Upper lobe of right lung (tissue), 1 donor: ENCODE measurements at regions not wholly inside any gene's neighbourhood (a gene's known extent, or its start where the extent isn't known, plus 50 kb on each side); places are given as distances from the start of the nearest gene placed in this dataset.
A peak's percentile ranks its signal among the peaks of the same experiment; 100 is the strongest.
"Not testable (repeated sequence)": the region's sequence is repeated elsewhere in the genome, so short reads cannot be mapped to it uniquely, and the experiment has no call there.

Experiments
- ATAC-seq: fragments of 200-7000 bp; cut with Tn5 transposase; one replicate; pipeline ENCODE4 v1.9.1; 2020; ENCODE audit warnings: mild to moderate bottlenecking, moderate library complexity
- DNase-seq: peaks from one replicate; pipeline ENCODE4 v3.0.0-alpha.2; 2020
- H3K27ac ChIP-seq: fragments of 200-600 bp; one replicate; pipeline ENCODE4 v1.8.0; 2022
- H3K27me3 ChIP-seq: fragments of 200-600 bp; one replicate; pipeline ENCODE4 v1.8.0; 2022; ENCODE audit warnings: mild to moderate bottlenecking
- H3K36me3 ChIP-seq: fragments of 200-600 bp; one replicate; pipeline ENCODE4 v1.8.0; 2022
- H3K4me1 ChIP-seq: fragments of 200-600 bp; one replicate; pipeline ENCODE4 v1.8.0; 2022
- H3K4me3 ChIP-seq: fragments of 200-600 bp; one replicate; pipeline ENCODE4 v1.8.0; 2022; ENCODE audit warnings: mild to moderate bottlenecking
- H3K9me3 ChIP-seq: fragments of 200-600 bp; one replicate; pipeline ENCODE4 v1.8.0; 2022
- CTCF ChIP-seq: fragments of 200-600 bp; IDR thresholded peaks from one replicate; pipeline ENCODE4 v1.8.0; 2022; ENCODE audit warnings: antibody characterized with exemption
- intact Hi-C: fragments of 100-400 bp; cut with DNase I; formaldehyde crosslinking; loops from one replicate; pipeline ENCODE4 v1.11.0; 2022
- donor health status: DM: no; HTN: yes; CAD: no; lungs with severe emphysema.

- ATAC-seq (peak; percentile 2), DNase-seq (no peak)
- intact Hi-C loops = no loop called here
- Histone ChIP-seq H3K27me3 (no peaks in the 10 kb centered on the region), H3K27ac (peak overlapping the region; percentile 42), H3K4me3 (no peak overlapping the region), H3K9me3 (no peaks in the 10 kb centered on the region), H3K4me1 (peaks cover 28% of the 10 kb centered on the region), H3K36me3 (no peaks in the 10 kb centered on the region)
- no peak for TF ChIP-seq CTCF
Observed at GRCh38 chr1:9442278-9442846, 96.9 kb upstream of the SLC25A33 start.

GRCh38 chr1:9442986-9443385, 96.3 kb upstream of the SLC25A33 start:
- Histone ChIP-seq H3K9me3 (no peaks in the 10 kb centered on the region), H3K4me3 (no peak overlapping the region), H3K4me1 (peaks cover 22% of the 10 kb centered on the region), H3K27me3 (no peaks in the 10 kb centered on the region), H3K27ac (peak overlapping the region; percentile 42), H3K36me3 (no peaks in the 10 kb centered on the region)
- intact Hi-C loops = no loop called here
- TF ChIP-seq CTCF = no peak
- DNase-seq (no peak), ATAC-seq (no peak)

- no peak for TF ChIP-seq CTCF
- H3K4me1 ChIP-seq = peaks cover 19% of the 10 kb centered on the region
- H3K27ac ChIP-seq = peak overlapping the region; percentile 42
- intact Hi-C loops = no loop called here
- ATAC-seq = peak; percentile 63
- no peak for DNase-seq
- no peaks in the 10 kb centered on the region for H3K27me3 ChIP-seq
- H3K36me3 ChIP-seq = no peaks in the 10 kb centered on the region
- H3K9me3 ChIP-seq = no peaks in the 10 kb centered on the region
- H3K4me3 ChIP-seq = no peak overlapping the region
Observed at GRCh38 chr1:9443913-9444445, 95.3 kb upstream of the SLC25A33 start.

- no peaks in the 10 kb centered on the region for H3K9me3 ChIP-seq
- ATAC-seq (no peak), DNase-seq (no peak)
- no peak overlapping the region for H3K4me3 ChIP-seq
- no peak for TF ChIP-seq CTCF
- no peaks in the 10 kb centered on the region for H3K27me3 ChIP-seq
- intact Hi-C loops = no loop called here
- no peak overlapping the region for H3K27ac ChIP-seq
- H3K4me1 ChIP-seq = peaks cover 16% of the 10 kb centered on the region
- no peaks in the 10 kb centered on the region for H3K36me3 ChIP-seq
Observed at GRCh38 chr1:9444532-9444931, 94.7 kb upstream of the SLC25A33 start.

- H3K9me3 ChIP-seq, ATAC-seq, H3K27ac ChIP-seq, intact Hi-C loops, H3K27me3 ChIP-seq, DNase-seq, H3K4me3 ChIP-seq, H3K36me3 ChIP-seq: not testable (repeated sequence)
- peaks cover 16% of the 10 kb centered on the region for H3K4me1 ChIP-seq
Observed at GRCh38 chr1:9445081-9445480, 94.2 kb upstream of the SLC25A33 start.

- no peak overlapping the region for H3K27ac ChIP-seq
- no peak for ATAC-seq
- no peak for TF ChIP-seq CTCF
- H3K4me3 ChIP-seq = no peak overlapping the region
- DNase-seq = no peak
- H3K27me3 ChIP-seq = no peaks in the 10 kb centered on the region
- no peaks in the 10 kb centered on the region for H3K36me3 ChIP-seq
- H3K4me1 ChIP-seq = peaks cover 7% of the 10 kb centered on the region
- intact Hi-C loops = no loop called here
- H3K9me3 ChIP-seq = no peaks in the 10 kb centered on the region
Observed at GRCh38 chr1:9447215-9447960, 91.9 kb upstream of the SLC25A33 start.
